Heart left ventricle (tissue), 16 donors: ENCODE measurements at regions not wholly inside any gene's neighbourhood (a gene's known extent, or its start where the extent isn't known, plus 50 kb on each side); places are given as distances from the start of the nearest gene placed in this dataset.

Source experiments
- ATAC-seq, 4 donors: fragments of 200-7000 bp; cut with Tn5 transposase; one replicate each; pipeline ENCODE4 v1.9.1; 2020 to 2022; ENCODE audit warnings: moderate library complexity in 4 of 4, mild to moderate bottlenecking in 3 of 4, moderate number of reproducible peaks in 1 of 4
- DNase-seq, 5 donors: peaks; one replicate each; pipeline ENCODE4 v3.0.0-alpha.2; 2020
- H3K27ac ChIP-seq, 12 donors: fragments of 200-600 bp; sonication (generic) in 4 of 12; one replicate each; pipeline versions ENCODE4 v1.5.0 to v1.8.0; 2016 to 2022; ENCODE audit warnings: mild to moderate bottlenecking in 2 of 12
- H3K27me3 ChIP-seq, 9 donors: fragments of 200-600 bp; sonication (generic) in 2 of 9; one replicate each; pipeline versions ENCODE4 v1.5.1 to v1.8.0; 2016 to 2022; ENCODE audit warnings: mild to moderate bottlenecking in 3 of 9
- H3K36me3 ChIP-seq, 9 donors: fragments of 200-600 bp; sonication (generic) in 2 of 9; one replicate each; pipeline versions ENCODE4 v1.5.0 to v1.8.0; 2018 to 2022; ENCODE audit warnings: mild to moderate bottlenecking in 2 of 9
- H3K4me1 ChIP-seq, 12 donors: fragments of 200-600 bp; sonication (generic) in 4 of 12; one replicate each; pipeline versions ENCODE4 v1.5.0 to v1.8.0; 2016 to 2022; ENCODE audit warnings: mild to moderate bottlenecking in 3 of 12
- H3K4me3 ChIP-seq, 12 donors: fragments of 200-600 bp; sonication (generic) in 4 of 12; one replicate each; pipeline versions ENCODE4 v1.5.0 to v1.8.0; 2017 to 2022; ENCODE audit warnings: mild to moderate bottlenecking in 9 of 12, moderate library complexity in 4 of 12
- H3K9me3 ChIP-seq, 12 donors: fragments of 200-600 bp; sonication (generic) in 4 of 12; one replicate each; pipeline versions ENCODE4 v1.5.0 to v1.8.0; 2016 to 2022; ENCODE audit warnings: mild to moderate bottlenecking in 1 of 12
- POLR2A ChIP-seq, 2 donors: fragments of 450-650 bp; IDR thresholded peaks; one replicate each; pipeline ENCODE4 v1.6.1; 2017; ENCODE audit warnings: antibody characterized with exemption in 2 of 2, mild to moderate bottlenecking in 2 of 2, moderate library complexity in 2 of 2
- WGBS, 4 donors: extraction: QIAGEN DNeasy Blood & Tissue Kit in 2 of 4; methylation state at CpG; one replicate each; pipeline versions ENCODE4 v1.1.5 to v1.1.7; 2013 to 2018; 5-methylcytosine and 5-hydroxymethylcytosine counted together
- intact Hi-C, 10 donors: fragments of 100-400 bp; cut with DNase I; formaldehyde crosslinking; loops; one replicate each; pipeline versions ENCODE4 v1.11.1 to v1.14.2; 2022
- TF ChIP-seq, protein P1 (sequence below), 12 donors: fragments of 200-600 bp; sonication (generic) in 4 of 12; IDR thresholded peaks; one replicate each; pipeline versions ENCODE4 v1.5.0 to v1.8.0; 2018 to 2022; ENCODE audit warnings: antibody characterized with exemption in 12 of 12, mild to moderate bottlenecking in 5 of 12
- donor health status: ischemic (EF 13 %, LVEDD 7.1; RV severe dilation, severe dysfunction).
- donor health status: healthy with polysubstance abuse.
- donor health status: DM: no; HTN: yes; CAD: no.
- donor health status: DM: no; HTN: no; CAD: no.
- donor health status: ischemic (EF 25% LVEDD 6.9; RV normal size, moderate dysfunction).
- donor health status: ischemic (EF 25% LVEDD 5.7; RV mildly dilated, moderate dysfunction).
- donor health status: healthy.
- donor health status: DM: yes; HTN: yes; CAD: no.
- donor health status: ischemic (EF 35%, LVEDD 5.7; RV mildly dilated, moderate dysfunction).
- donor health status: nonischemic (EF 11% LVEDD 7.7; RV severe dilation, severe dysfunction).
- donor health status: DM: yes; HTN: yes; CAD: no.
- donor health status: PGD.
- donor health status: ischemic (EF 29% LVEDD 5.4; RV normal size, mild dysfunction).
- donor health status: nonischemic (EF 23%, LVEDD 6.1; RV moderate dilation, normal function).

DNA sequence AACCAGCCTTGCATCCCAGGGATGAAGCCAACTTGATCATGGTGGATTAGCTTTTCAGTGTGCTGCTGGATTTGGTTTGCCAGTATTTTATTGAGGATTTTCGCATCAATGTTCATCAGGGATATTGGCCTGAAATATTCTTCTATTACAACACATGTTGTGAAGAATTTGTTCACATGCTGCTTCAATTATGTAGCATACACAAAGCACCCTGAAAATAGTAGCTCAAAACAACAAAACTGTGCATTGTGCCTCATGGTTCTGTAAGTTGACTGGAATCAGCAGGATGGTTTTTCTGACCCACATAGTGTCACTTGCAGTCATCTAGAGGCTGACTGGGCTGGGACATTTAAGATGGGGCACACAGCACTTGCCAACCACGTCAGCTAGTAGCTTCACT, 193.9 kb downstream of the SYK start:
- DNase-seq, result no peak
- Histone ChIP-seq H3K4me1 (peaks cover 0 to 4% (median 0%) of the 10 kb centered on the region in 12 donors), H3K9me3 (peaks cover 0 to 18% (median 0%) of the 10 kb centered on the region in 12 donors), H3K4me3 (no peak overlapping the region), H3K27me3 (no peaks in the 10 kb centered on the region), H3K27ac (no peak overlapping the region), H3K36me3 (no peaks in the 10 kb centered on the region)
- TF ChIP-seq POLR2A (IDR thresholded peaks at IDR 0.05), result no peak
- TF ChIP-seq, protein P1, sequence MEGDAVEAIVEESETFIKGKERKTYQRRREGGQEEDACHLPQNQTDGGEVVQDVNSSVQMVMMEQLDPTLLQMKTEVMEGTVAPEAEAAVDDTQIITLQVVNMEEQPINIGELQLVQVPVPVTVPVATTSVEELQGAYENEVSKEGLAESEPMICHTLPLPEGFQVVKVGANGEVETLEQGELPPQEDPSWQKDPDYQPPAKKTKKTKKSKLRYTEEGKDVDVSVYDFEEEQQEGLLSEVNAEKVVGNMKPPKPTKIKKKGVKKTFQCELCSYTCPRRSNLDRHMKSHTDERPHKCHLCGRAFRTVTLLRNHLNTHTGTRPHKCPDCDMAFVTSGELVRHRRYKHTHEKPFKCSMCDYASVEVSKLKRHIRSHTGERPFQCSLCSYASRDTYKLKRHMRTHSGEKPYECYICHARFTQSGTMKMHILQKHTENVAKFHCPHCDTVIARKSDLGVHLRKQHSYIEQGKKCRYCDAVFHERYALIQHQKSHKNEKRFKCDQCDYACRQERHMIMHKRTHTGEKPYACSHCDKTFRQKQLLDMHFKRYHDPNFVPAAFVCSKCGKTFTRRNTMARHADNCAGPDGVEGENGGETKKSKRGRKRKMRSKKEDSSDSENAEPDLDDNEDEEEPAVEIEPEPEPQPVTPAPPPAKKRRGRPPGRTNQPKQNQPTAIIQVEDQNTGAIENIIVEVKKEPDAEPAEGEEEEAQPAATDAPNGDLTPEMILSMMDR (IDR thresholded peaks at IDR 0.05), result no peak
- intact Hi-C loops, result no loop called here
- no peak for ATAC-seq
- 85 to 94% (median 88%) methylated on average over 1 to 2 of the region's 2 CpGs for WGBS, 4 donors

DNA sequence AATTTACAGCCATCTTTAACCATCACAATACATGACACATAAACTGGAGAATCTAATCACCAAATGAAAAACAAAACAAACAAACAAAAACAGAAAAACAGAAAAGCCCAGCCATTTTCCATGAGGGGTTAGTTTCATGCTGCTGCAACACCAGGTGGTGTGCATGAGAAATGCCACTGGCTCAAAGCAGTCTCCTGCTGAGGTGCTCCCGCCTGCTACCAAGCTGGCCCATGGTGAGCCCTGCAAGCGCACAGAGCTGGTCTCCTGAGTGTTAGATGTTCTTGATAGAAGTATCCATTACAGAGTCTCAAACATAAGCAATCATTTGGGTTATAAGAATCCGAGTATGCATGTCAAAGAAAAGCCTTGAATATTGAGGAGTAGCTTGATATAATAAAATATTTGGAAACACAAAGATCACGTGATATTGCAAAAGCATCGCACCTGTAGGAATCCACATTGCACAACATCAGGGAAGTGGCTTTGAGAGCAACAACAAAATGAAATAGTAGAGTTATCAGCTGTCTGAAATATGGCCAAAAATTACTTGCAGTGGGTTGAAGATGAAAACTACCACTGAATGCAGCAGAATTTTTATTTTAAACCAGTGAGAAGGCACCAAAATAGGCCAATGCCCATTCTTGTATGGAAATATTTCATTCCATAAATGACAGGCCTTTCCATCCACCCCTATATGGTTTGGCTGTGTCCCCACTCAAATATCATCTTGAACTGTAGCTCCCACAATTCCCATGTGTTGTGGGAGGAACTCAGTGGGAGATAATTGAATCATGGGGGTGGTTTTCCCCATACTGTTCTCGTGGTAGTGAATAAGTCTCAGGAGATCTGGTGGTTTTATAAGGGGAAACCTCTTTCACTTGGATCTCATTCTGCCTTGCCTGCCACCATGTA, 194.8 kb downstream of the SYK start:
- Histone ChIP-seq H3K27ac (no peak overlapping the region), H3K9me3 (peaks cover 0 to 9% (median 0%) of the 10 kb centered on the region in 12 donors), H3K36me3 (no peaks in the 10 kb centered on the region), H3K4me3 (no peak overlapping the region), H3K4me1 (peaks cover 0 to 4% (median 0%) of the 10 kb centered on the region in 12 donors), H3K27me3 (no peaks in the 10 kb centered on the region)
- no peak for TF ChIP-seq POLR2A (IDR thresholded peaks at IDR 0.05)
- TF ChIP-seq, protein P1 (IDR thresholded peaks at IDR 0.05), result no peak
- DNase-seq, result no peak
- ATAC-seq, result no peak
- WGBS, 4 donors, result 76 to 84% (median 81%) methylated on average over 6 of the region's 6 CpGs
- intact Hi-C loops, result no loop called here

DNA sequence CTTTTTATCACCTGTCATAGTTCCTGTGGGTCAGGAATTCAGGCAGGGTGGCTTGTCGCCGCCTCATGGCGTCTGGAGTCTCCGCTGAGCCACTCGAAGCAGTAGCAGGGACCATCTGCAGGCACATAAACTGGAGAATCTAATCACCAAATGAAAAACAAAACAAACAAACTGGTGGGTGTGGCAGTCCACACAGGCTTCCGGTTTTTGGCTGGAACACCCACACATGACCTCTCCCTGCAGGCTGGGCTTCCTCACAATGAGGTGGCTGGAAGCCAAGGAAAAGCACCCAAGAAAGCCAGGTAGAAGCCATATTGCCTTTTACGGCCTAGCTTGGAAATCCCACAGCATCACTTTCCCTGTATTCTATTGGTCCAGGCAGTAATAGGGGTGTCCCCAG, 197.0 kb downstream of the SYK start:
- H3K36me3 ChIP-seq, result no peaks in the 10 kb centered on the region
- TF ChIP-seq, protein P1 (IDR thresholded peaks at IDR 0.05), result no peak
- no peak for TF ChIP-seq POLR2A (IDR thresholded peaks at IDR 0.05)
- H3K27me3 ChIP-seq, result no peaks in the 10 kb centered on the region
- intact Hi-C loops, result no loop called here
- H3K27ac ChIP-seq, result no peak overlapping the region
- peak in 2 of 5 donors; percentile 28 to 36 for DNase-seq
- WGBS, 4 donors, result 58 to 69% (median 65%) methylated on average over 7 of the region's 7 CpGs
- peaks cover 0 to 4% (median 0%) of the 10 kb centered on the region in 12 donors for H3K4me1 ChIP-seq
- ATAC-seq, result peak in 2 of 4 donors; percentile 18 to 62
- no peak overlapping the region for H3K4me3 ChIP-seq
- H3K9me3 ChIP-seq, result peaks cover 0 to 8% (median 0%) of the 10 kb centered on the region in 12 donors
